ENCODE measurements at regions not wholly inside any gene's neighbourhood (a gene's known extent, or its start where the extent isn't known, plus 50 kb on each side); places are given as distances from the start of the nearest gene placed in this dataset.

- no CpG with 5 or more reads among the region's 2 CpGs for WGBS (ENCODE audit: insufficient coverage)
- TF ChIP-seq CTCF (IDR thresholded peaks at IDR 0.05) (no peak), EZH2 (IDR thresholded peaks at IDR 0.05; ENCODE audit: borderline replicate concordance, insufficient read depth, low read depth, low read length, poor library complexity, severe bottlenecking) (no peak)
- no peaks in the 10 kb centered on the region for H3K4me1 Mint-ChIP-seq
- ATAC-seq (ENCODE audit: low read depth) = no peak
- no peak overlapping the region for H3K27ac ChIP-seq (ENCODE audit: low read length in 2 of 2)
- H3K4me2 ChIP-seq (replicated peaks; ENCODE audit: low read depth, low read length, poor library complexity, severe bottlenecking) = no peak overlapping the region
- no peak overlapping the region for H3K4me3 ChIP-seq (ENCODE audit: control extremely low read depth in 1 of 5, extremely low read depth in 1 of 5, insufficient read depth in 1 of 5, low read depth in 2 of 5, low read length in 4 of 5)
- no peak overlapping the region for H3K9ac ChIP-seq (ENCODE audit: low read length)
- H2AFZ ChIP-seq (ENCODE audit: insufficient read depth, low read depth, low read length, poor library complexity, severe bottlenecking) = no peak overlapping the region
- peaks cover 19% of the 10 kb centered on the region for H3K27me3 Mint-ChIP-seq
- no peak overlapping the region for H3K4me3 Mint-ChIP-seq
- ChIA-PET CTCF (no interaction called here), POLR2A (no interaction called here)
- no peak overlapping the region for H3K27ac Mint-ChIP-seq
- H3K79me2 ChIP-seq (ENCODE audit: control insufficient read depth, insufficient read depth, low read length) = no peaks in the 10 kb centered on the region
- intact Hi-C loops (cut with micrococcal nuclease) = no loop called here
- H4K20me1 ChIP-seq (ENCODE audit: control insufficient read depth, insufficient read depth, low read length, poor library complexity, severe bottlenecking) = no peaks in the 10 kb centered on the region
- DNase-seq = no peak
- peaks cover 0 to 4% (median 0%) of the 10 kb centered on the region in 4 experiments for H3K27me3 ChIP-seq (replicated peaks in 1 of 4; ENCODE audit: control extremely low read depth in 1 of 4, control insufficient read depth in 3 of 4, insufficient read depth in 4 of 4, low read length in 3 of 4)
- no peaks in the 10 kb centered on the region for H3K9me3 Mint-ChIP-seq (ENCODE audit: insufficient read depth)
- no peaks in the 10 kb centered on the region for H3K9me3 ChIP-seq (ENCODE audit: control extremely low read depth in 1 of 3, control insufficient read depth in 2 of 3, insufficient read depth in 1 of 3, low read length in 2 of 3)
- H3K4me1 ChIP-seq (ENCODE audit: control insufficient read depth in 2 of 2, insufficient read depth in 2 of 2, low read length in 2 of 2) = no peaks in the 10 kb centered on the region
- H3K36me3 ChIP-seq (replicated peaks in 1 of 2; ENCODE audit: control extremely low read depth in 1 of 2, control insufficient read depth in 1 of 2, extremely low read depth in 1 of 2, insufficient read depth in 2 of 2, low read length in 1 of 2) = no peaks in the 10 kb centered on the region
Measured at GRCh38 chr2:204135752-204136151, 199.2 kb downstream of the ICOS start.

GRCh38 chr2:204138206-204138605 lies 201.6 kb downstream of the ICOS start:
- Histone ChIP-seq H3K9ac (ENCODE audit: low read length) (no peak overlapping the region), H3K27me3 (replicated peaks in 1 of 4; ENCODE audit: control extremely low read depth in 1 of 4, control insufficient read depth in 3 of 4, insufficient read depth in 4 of 4, low read length in 3 of 4) (peaks cover 0 to 4% (median 0%) of the 10 kb centered on the region in 4 experiments), H3K27ac (ENCODE audit: low read length in 2 of 2) (no peak overlapping the region), H3K9me3 (ENCODE audit: control extremely low read depth in 1 of 3, control insufficient read depth in 2 of 3, insufficient read depth in 1 of 3, low read length in 2 of 3) (no peaks in the 10 kb centered on the region), H3K4me2 (replicated peaks; ENCODE audit: low read depth, low read length, poor library complexity, severe bottlenecking) (no peak overlapping the region), H2AFZ (ENCODE audit: insufficient read depth, low read depth, low read length, poor library complexity, severe bottlenecking) (no peak overlapping the region), H4K20me1 (ENCODE audit: control insufficient read depth, insufficient read depth, low read length, poor library complexity, severe bottlenecking) (no peaks in the 10 kb centered on the region), H3K79me2 (ENCODE audit: control insufficient read depth, insufficient read depth, low read length) (no peaks in the 10 kb centered on the region), H3K36me3 (replicated peaks in 1 of 2; ENCODE audit: control extremely low read depth in 1 of 2, control insufficient read depth in 1 of 2, extremely low read depth in 1 of 2, insufficient read depth in 2 of 2, low read length in 1 of 2) (no peaks in the 10 kb centered on the region), H3K4me1 (ENCODE audit: control insufficient read depth in 2 of 2, insufficient read depth in 2 of 2, low read length in 2 of 2) (no peaks in the 10 kb centered on the region), H3K4me3 (ENCODE audit: control extremely low read depth in 1 of 5, extremely low read depth in 1 of 5, insufficient read depth in 1 of 5, low read depth in 2 of 5, low read length in 4 of 5) (no peak overlapping the region)
- Mint-ChIP-seq H3K9me3 (ENCODE audit: insufficient read depth) (no peaks in the 10 kb centered on the region), H3K4me1 (no peaks in the 10 kb centered on the region), H3K27me3 (peaks cover 18% of the 10 kb centered on the region), H3K4me3 (no peak overlapping the region), H3K27ac (no peak overlapping the region)
- ATAC-seq (ENCODE audit: low read depth) = no peak
- CTCF ChIA-PET = no interaction called here
- TF ChIP-seq EZH2 (IDR thresholded peaks at IDR 0.05; ENCODE audit: borderline replicate concordance, insufficient read depth, low read depth, low read length, poor library complexity, severe bottlenecking) (no peak), CTCF (IDR thresholded peaks at IDR 0.05) (no peak)
- 73% methylated on average over 2 of the region's 2 CpGs for WGBS (ENCODE audit: insufficient coverage)
- intact Hi-C loops (cut with micrococcal nuclease) = no loop called here
- POLR2A ChIA-PET = no interaction called here
- DNase-seq = no peak
